D721Med (cell line): ENCODE measurements at regions not wholly inside any gene's neighbourhood (a gene's known extent, or its start where the extent isn't known, plus 50 kb on each side); places are given as distances from the start of the nearest gene placed in this dataset.

Source experiments
- DNase-seq: peaks from one replicate; pipeline ENCODE4 v3.0.0; 2011; ENCODE audit warnings: low spot score; ENCODE audit not compliant: insufficient read length
- FAIRE-seq: peaks from 2 replicates; lab custom pipeline; 2011; peaks lifted over from hg19 to GRCh38; lab: Jason Lieb, UNC
- TF ChIP-seq, protein P1 (sequence below): IDR thresholded peaks from 2 replicates; pipeline ENCODE4 v1.5.1; 2012; ENCODE audit warnings: mild to moderate bottlenecking, control low read depth; ENCODE audit not compliant: insufficient read depth; ENCODE audit errors: missing control alignments

DNA sequence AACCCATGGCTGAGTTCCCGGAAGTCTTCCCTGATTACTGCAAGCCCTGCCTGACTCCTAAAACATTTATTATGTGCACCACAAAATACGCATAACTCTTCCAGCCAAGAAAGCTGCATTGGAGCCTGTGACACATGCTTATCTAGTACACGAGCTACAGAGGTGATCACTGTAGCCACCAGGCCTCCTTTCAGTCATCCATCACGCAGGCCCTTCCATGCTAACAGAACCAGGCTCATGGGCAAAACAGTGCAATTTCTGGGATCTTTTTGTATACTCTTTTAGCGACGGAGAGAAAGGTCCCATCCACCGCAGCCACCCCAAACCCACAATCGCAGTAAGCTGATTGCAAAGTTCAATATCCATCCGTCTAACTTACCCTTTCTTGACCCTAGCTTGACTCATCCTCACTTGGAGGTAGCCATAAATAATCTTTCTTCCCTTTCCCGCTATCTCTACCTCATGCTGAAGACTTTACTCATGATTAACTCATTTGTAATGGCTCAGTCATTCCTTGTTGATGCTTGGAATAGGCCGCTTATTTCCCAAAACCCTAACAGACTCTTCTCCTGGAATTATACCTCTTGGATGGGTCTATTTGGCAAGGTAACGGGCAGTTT, 1203.5 kb downstream of the TYW1 start:
- DNase-seq = no peak
- no peak for FAIRE-seq
- TF ChIP-seq, protein P1, sequence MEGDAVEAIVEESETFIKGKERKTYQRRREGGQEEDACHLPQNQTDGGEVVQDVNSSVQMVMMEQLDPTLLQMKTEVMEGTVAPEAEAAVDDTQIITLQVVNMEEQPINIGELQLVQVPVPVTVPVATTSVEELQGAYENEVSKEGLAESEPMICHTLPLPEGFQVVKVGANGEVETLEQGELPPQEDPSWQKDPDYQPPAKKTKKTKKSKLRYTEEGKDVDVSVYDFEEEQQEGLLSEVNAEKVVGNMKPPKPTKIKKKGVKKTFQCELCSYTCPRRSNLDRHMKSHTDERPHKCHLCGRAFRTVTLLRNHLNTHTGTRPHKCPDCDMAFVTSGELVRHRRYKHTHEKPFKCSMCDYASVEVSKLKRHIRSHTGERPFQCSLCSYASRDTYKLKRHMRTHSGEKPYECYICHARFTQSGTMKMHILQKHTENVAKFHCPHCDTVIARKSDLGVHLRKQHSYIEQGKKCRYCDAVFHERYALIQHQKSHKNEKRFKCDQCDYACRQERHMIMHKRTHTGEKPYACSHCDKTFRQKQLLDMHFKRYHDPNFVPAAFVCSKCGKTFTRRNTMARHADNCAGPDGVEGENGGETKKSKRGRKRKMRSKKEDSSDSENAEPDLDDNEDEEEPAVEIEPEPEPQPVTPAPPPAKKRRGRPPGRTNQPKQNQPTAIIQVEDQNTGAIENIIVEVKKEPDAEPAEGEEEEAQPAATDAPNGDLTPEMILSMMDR = no peak

DNA sequence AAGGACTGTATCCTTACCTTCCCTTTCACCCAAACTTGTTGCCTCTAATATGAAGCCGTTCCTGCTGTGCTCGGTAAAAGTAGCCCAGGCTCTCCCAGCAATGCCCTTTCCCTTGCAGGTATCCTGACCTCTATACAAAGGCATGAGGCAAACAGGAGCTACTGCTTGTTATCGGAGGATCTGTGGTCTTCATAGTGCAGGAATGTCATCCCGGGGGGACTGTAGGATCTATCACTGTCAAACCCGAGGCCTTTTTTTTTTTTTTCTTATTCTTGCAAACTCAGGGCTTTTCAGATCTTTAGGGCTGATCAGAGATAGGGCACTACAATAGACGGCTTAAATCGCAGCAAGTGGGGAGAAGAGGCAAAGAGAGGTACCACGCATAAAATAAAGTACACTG, 1206.6 kb downstream of the TYW1 start:
- no peak for DNase-seq
- TF ChIP-seq, protein P1 = no peak
- FAIRE-seq = no peak

DNA sequence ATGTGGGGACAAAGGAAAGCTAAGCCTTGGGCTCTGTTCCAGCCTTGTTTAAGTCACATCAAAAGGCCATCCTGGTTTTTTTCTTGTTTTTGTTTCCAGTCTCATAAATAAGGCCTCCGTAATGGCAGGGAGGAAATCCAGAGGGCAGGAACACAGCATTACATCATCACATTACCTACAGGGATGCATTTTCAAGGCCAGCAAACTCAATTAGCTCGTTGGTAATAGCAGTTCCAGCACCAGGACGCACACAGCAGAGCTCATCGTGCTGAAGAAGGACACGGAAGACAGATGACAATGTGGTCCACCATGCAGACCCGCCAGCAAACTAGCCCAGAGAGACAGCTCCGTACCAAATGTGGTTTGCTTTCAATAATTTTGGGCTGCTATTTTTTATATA, 1209.2 kb downstream of the TYW1 start:
- DNase-seq (no peak), FAIRE-seq (no peak)
- TF ChIP-seq, protein P1 = no peak

DNA sequence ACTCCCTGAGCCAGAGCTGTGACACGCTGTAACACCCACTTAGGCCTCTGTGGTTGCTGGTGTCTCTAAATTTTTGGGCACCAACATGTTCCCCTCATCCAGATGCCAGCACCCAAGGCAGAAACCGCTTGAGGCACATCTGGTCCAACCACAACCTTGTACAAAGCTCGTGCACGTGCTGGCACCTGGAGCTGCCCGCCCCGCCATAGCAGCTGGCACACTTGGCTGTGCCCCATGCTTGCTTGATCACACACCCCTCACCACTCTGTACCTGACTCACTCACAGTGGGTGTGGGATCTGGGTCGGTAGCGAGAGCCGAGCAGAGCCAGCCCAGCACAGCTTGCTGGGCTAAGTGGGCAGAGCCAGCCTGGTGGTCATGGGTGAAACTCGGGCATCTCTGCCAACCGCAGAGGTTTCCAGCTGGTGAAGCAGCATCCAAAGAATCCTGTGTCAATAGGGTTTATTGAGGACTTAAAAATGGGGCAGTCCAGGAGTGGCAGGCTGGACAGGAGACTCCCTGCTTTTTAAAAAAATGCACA, 1210.4 kb downstream of the TYW1 start:
- FAIRE-seq (no peak), DNase-seq (no peak)
- TF ChIP-seq, protein P1 = no peak

DNA sequence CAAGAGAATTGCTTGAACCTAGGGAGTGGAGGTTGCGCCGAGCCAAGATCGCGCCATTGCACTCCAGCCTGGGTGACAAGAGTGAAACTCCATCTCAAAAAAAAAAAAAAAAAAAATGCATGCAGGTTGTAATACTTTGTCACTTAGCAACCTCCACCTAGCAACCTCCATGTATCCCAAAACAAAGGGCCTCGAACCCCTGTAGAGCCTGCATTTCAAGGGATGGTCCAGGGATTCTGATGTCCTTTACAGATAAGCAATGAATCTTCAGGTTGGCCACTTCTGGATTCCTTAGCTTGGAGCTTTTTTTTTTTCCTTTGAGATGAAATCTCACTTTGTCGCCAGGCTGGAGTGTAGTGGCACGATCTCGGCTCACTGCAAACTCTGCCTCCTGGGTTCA, 1211.0 kb downstream of the TYW1 start:
- DNase-seq (no peak), FAIRE-seq (no peak)
- TF ChIP-seq, protein P1 = no peak

DNA sequence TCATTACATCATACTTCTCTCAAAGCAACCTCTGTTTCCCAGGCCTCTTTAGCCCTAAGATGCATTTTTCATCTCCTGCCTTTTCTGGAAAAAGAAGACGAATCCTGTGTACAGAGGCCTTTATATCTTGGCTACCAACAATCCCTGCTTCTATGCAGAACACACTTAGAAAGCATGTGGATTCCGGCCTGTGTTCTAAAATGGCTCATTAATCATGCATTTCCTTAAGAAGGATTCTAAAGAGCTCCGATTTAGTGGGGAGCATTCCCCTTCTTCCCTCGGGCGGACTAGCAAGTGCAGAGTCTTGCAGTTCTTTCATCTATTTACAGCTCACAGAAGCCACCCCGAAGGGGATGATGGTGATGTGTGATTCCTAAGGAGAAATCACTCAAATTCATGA, 1212.9 kb downstream of the TYW1 start:
- FAIRE-seq (no peak), DNase-seq (no peak)
- TF ChIP-seq, protein P1 = no peak

DNA sequence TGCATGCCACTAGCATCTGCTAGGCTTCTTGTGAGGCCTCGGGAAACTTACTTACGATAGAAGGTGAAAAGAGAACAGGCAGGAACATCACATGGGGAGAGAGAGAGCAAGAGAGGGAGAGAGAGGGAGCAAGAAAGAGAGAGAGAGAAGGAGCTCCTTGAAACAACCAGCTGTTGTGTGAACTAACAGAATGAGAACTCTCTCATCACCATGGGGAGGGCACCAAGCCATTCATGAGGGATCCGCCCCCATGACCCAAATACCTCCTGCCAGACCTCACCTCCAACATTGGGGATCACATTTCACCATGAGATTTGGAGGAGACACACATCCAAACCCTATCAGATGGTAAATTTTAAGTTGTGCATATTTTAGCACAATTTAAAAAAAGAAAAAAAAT, 1217.2 kb downstream of the TYW1 start:
- TF ChIP-seq, protein P1 = no peak
- FAIRE-seq (no peak), DNase-seq (no peak)
